ENCODE measurements at regions not wholly inside any gene's neighbourhood (a gene's known extent, or its start where the extent isn't known, plus 50 kb on each side); places are given as distances from the start of the nearest gene placed in this dataset.

DNA sequence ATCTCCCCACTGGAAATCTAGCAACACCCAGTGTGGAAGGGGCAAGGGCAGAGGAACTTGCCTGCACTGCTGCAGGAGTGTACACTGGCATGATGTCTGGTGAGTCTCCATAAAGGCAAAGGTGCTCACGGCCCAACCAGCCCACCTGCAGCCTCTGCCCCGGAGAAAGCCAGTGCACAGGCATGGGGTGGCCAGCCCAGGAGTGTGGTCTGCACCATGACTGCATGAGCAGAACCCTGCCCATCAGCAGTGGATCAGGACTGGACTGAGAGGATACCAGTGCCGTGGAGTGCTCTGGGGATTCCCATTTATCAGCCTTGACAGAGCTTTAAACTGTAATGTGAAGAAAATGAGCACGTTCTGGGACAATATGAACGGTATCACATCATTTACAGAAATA lies 342.6 kb upstream of the HS6ST1 start:
- no peak overlapping the region for H3K4me2 ChIP-seq
- intact Hi-C loops (cut with micrococcal nuclease; ENCODE audit: unreplicated experiment), result no loop called here
- H3F3A ChIP-seq (ENCODE audit: insufficient read depth, low read depth), result no peaks in the 10 kb centered on the region
- H3K4me1 ChIP-seq (replicated peaks; ENCODE audit: insufficient read depth), result no peaks in the 10 kb centered on the region
- H2AFZ ChIP-seq, result no peak overlapping the region
- no peaks in the 10 kb centered on the region for H4K20me1 ChIP-seq (ENCODE audit: insufficient read depth)
- H3K27me3 ChIP-seq (ENCODE audit: insufficient read depth, low read depth), result 0 out of 2 replicates have a peak, but pooled peaks cover 9% of the 10 kb centered on the region
- POLR2A ChIA-PET (ENCODE audit: unreplicated experiment), result no interaction called here
- no peaks in the 10 kb centered on the region for H3K9me3 ChIP-seq (ENCODE audit: insufficient read depth, low read depth)
- H3K27ac ChIP-seq, result no peak overlapping the region
- CTCF ChIA-PET, result no interaction called here
- no peaks in the 10 kb centered on the region for H3K79me2 ChIP-seq (ENCODE audit: low read depth)
- H3K4me3 ChIP-seq, result no peak overlapping the region
- DNase-seq, result no peak
- no TSS peak for BruUV-seq (replicated peaks)
- no peaks in the 10 kb centered on the region for H3K9me2 ChIP-seq (ENCODE audit: insufficient read depth)
- no peak for TF ChIP-seq EZH2 (IDR thresholded peaks at IDR 0.05; ENCODE audit: low read depth)
- TF ChIP-seq, protein P1, sequence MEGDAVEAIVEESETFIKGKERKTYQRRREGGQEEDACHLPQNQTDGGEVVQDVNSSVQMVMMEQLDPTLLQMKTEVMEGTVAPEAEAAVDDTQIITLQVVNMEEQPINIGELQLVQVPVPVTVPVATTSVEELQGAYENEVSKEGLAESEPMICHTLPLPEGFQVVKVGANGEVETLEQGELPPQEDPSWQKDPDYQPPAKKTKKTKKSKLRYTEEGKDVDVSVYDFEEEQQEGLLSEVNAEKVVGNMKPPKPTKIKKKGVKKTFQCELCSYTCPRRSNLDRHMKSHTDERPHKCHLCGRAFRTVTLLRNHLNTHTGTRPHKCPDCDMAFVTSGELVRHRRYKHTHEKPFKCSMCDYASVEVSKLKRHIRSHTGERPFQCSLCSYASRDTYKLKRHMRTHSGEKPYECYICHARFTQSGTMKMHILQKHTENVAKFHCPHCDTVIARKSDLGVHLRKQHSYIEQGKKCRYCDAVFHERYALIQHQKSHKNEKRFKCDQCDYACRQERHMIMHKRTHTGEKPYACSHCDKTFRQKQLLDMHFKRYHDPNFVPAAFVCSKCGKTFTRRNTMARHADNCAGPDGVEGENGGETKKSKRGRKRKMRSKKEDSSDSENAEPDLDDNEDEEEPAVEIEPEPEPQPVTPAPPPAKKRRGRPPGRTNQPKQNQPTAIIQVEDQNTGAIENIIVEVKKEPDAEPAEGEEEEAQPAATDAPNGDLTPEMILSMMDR (conservative IDR thresholded peaks at IDR 0.05), result no peak
- no peaks in the 10 kb centered on the region for H3K36me3 ChIP-seq (ENCODE audit: low read depth)

DNA sequence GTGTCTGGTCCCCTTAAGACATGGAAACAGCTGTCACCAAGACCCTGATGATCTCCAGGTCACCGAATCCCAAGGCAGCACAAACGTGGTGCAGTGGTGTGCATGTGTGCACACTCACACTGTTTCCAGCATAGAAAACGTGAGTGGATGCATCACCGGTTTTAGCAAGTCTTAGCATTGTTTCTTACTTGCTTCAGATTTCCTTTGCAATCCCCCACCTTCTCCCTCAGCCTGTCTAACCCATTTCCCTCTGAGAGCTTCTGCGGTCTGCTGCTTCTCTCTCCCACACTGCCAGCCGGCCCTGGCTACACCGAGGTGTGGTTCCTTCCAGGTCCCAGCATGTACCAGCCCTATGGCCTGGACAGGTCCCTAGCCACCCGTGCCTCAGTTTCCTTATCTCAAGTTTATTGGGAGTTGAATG lies 343.4 kb upstream of the HS6ST1 start:
- no peaks in the 10 kb centered on the region for H4K20me1 ChIP-seq (ENCODE audit: insufficient read depth)
- ChIA-PET POLR2A (ENCODE audit: unreplicated experiment) (no interaction called here), CTCF (no interaction called here)
- H2AFZ ChIP-seq, result no peak overlapping the region
- no peak overlapping the region for H3K4me3 ChIP-seq
- BruUV-seq (replicated peaks), result no TSS peak
- TF ChIP-seq, protein P1 (conservative IDR thresholded peaks at IDR 0.05), result no peak
- no peak for TF ChIP-seq EZH2 (IDR thresholded peaks at IDR 0.05; ENCODE audit: low read depth)
- H3F3A ChIP-seq (ENCODE audit: insufficient read depth, low read depth), result no peaks in the 10 kb centered on the region
- no peaks in the 10 kb centered on the region for H3K4me1 ChIP-seq (replicated peaks; ENCODE audit: insufficient read depth)
- no peaks in the 10 kb centered on the region for H3K9me3 ChIP-seq (ENCODE audit: insufficient read depth, low read depth)
- no peak for DNase-seq
- no peak overlapping the region for H3K4me2 ChIP-seq
- no peak overlapping the region for H3K27ac ChIP-seq
- 0 out of 2 replicates have a peak, but pooled peaks cover 9% of the 10 kb centered on the region for H3K27me3 ChIP-seq (ENCODE audit: insufficient read depth, low read depth)
- H3K9me2 ChIP-seq (ENCODE audit: insufficient read depth), result no peaks in the 10 kb centered on the region
- no peaks in the 10 kb centered on the region for H3K36me3 ChIP-seq (ENCODE audit: low read depth)
- intact Hi-C loops (cut with micrococcal nuclease; ENCODE audit: unreplicated experiment), result no loop called here
- H3K79me2 ChIP-seq (ENCODE audit: low read depth), result no peaks in the 10 kb centered on the region

DNA sequence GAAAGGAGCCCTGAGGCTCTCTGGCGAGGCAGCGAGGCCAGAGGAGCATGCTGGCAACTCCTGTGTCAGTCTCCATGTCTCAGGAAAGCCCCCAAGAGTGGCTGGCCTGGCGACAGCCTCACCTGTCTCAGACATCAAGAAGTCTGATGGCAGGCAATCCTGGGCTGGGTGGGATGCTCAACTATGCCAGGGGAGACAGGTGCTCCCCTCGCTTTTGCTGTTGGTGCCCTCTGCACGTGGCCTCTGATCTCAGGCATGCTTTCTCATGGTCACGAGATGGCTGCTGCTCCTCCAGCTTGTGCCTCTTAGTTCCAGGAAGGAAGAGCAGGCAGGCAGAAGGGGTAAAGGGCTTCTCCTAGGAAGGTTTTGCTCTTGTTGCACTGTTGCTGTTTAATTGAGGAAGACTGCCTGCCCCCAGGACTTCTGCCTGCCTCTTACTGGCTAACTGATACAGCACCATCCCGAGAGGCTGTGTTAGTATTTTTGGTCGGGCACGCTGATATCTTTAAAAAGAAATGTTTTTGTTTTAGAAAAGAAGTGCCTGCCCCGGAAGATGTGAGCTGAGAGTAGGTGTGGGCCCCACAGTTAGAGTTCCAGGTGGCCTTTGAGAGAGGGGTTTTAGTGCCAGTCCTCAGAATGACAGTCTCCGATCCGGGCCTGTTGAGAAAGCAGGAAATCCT lies 344.8 kb upstream of the HS6ST1 start:
- H3F3A ChIP-seq (ENCODE audit: insufficient read depth, low read depth), result no peaks in the 10 kb centered on the region

More for the DNA sequence above, 344.8 kb upstream of the HS6ST1 start:
- Histone ChIP-seq H3K4me2 (no peak overlapping the region), H4K20me1 (ENCODE audit: insufficient read depth) (no peaks in the 10 kb centered on the region), H3K79me2 (ENCODE audit: low read depth) (no peaks in the 10 kb centered on the region), H3K9me3 (ENCODE audit: insufficient read depth, low read depth) (no peaks in the 10 kb centered on the region), H3K27me3 (ENCODE audit: insufficient read depth, low read depth) (0 out of 2 replicates have a peak, but pooled peaks cover 9% of the 10 kb centered on the region), H3K4me3 (no peak overlapping the region), H3K4me1 (replicated peaks; ENCODE audit: insufficient read depth) (no peaks in the 10 kb centered on the region), H3K27ac (no peak overlapping the region), H2AFZ (no peak overlapping the region), H3K9me2 (ENCODE audit: insufficient read depth) (no peaks in the 10 kb centered on the region), H3K36me3 (ENCODE audit: low read depth) (no peaks in the 10 kb centered on the region)
- ChIA-PET POLR2A (ENCODE audit: unreplicated experiment) (no interaction called here), CTCF (no interaction called here)
- DNase-seq, result no peak
- TF ChIP-seq, protein P1 (conservative IDR thresholded peaks at IDR 0.05), result no peak
- TF ChIP-seq EZH2 (IDR thresholded peaks at IDR 0.05; ENCODE audit: low read depth), result no peak
- no TSS peak for BruUV-seq (replicated peaks)
- intact Hi-C loops (cut with micrococcal nuclease; ENCODE audit: unreplicated experiment), result no loop called here
